Lower leg skin (tissue), 4 donors: ENCODE measurements at regions not wholly inside any gene's neighbourhood (a gene's known extent, or its start where the extent isn't known, plus 50 kb on each side); places are given as distances from the start of the nearest gene placed in this dataset.
A peak's percentile ranks its signal among the peaks of the same experiment; 100 is the strongest.

Experiments
- DNase-seq, 2 donors: peaks; one replicate each; pipeline ENCODE4 v3.0.0-alpha.2; 2019; ENCODE audit warnings: low spot score in 2 of 2
- H3K4me3 ChIP-seq: fragments of 200-600 bp; sonication (generic); 2 replicates; pipeline ENCODE4 v1.5.1; 2017; ENCODE audit warnings: mild to moderate bottlenecking, low read depth; ENCODE audit not compliant: poor library complexity, severe bottlenecking
- POLR2A ChIP-seq, 2 donors: fragments of 450-650 bp; IDR thresholded peaks; one replicate each; pipeline ENCODE4 v1.6.1; 2016 to 2017; ENCODE audit warnings: antibody characterized with exemption in 2 of 2, mild to moderate bottlenecking in 1 of 2, moderate library complexity in 1 of 2
- WGBS, 2 donors: methylation state at CpG; one replicate each; pipeline ENCODE4 v1.1.5; 2018; 5-methylcytosine and 5-hydroxymethylcytosine counted together
- intact Hi-C: fragments of 100-400 bp; cut with DNase I; formaldehyde crosslinking; loops from one replicate; pipeline ENCODE4 v1.15.0; 2023; ENCODE audit warnings: low total_unique reads
- TF ChIP-seq, protein P1 (sequence below), 3 donors: fragments of 450-650 bp; IDR thresholded peaks; one replicate each; pipeline ENCODE4 v1.5.1; 2016; ENCODE audit warnings: antibody characterized with exemption in 3 of 3, mild to moderate bottlenecking in 3 of 3, moderate library complexity in 2 of 3

DNA sequence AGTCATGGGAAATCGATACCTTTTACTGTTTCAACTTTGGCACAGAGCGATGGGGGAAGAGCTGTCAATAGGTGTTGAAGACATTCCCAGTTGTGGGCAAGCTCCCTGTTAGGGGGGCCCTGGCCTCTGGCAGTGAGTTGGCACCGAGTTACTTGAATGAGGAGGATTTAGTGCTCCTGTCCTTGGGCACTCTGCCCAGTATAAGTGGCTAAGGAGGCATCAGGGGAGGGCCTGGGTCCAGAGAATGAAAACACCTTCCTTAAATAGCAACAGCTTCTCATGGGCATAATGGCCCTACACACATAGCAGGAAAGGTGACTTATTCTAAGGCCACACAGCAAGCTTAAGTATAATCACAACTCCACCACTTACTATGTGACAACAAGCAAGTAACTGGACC, 664.4 kb downstream of the PTPRU start:
- no peak overlapping the region for H3K4me3 ChIP-seq
- 55 to 62% methylated on average over 3 of the region's 3 CpGs for WGBS, 2 donors
- DNase-seq: no peak
- intact Hi-C loops: no loop called here
- TF ChIP-seq, protein P1, sequence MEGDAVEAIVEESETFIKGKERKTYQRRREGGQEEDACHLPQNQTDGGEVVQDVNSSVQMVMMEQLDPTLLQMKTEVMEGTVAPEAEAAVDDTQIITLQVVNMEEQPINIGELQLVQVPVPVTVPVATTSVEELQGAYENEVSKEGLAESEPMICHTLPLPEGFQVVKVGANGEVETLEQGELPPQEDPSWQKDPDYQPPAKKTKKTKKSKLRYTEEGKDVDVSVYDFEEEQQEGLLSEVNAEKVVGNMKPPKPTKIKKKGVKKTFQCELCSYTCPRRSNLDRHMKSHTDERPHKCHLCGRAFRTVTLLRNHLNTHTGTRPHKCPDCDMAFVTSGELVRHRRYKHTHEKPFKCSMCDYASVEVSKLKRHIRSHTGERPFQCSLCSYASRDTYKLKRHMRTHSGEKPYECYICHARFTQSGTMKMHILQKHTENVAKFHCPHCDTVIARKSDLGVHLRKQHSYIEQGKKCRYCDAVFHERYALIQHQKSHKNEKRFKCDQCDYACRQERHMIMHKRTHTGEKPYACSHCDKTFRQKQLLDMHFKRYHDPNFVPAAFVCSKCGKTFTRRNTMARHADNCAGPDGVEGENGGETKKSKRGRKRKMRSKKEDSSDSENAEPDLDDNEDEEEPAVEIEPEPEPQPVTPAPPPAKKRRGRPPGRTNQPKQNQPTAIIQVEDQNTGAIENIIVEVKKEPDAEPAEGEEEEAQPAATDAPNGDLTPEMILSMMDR (IDR thresholded peaks at IDR 0.05): no peak

DNA sequence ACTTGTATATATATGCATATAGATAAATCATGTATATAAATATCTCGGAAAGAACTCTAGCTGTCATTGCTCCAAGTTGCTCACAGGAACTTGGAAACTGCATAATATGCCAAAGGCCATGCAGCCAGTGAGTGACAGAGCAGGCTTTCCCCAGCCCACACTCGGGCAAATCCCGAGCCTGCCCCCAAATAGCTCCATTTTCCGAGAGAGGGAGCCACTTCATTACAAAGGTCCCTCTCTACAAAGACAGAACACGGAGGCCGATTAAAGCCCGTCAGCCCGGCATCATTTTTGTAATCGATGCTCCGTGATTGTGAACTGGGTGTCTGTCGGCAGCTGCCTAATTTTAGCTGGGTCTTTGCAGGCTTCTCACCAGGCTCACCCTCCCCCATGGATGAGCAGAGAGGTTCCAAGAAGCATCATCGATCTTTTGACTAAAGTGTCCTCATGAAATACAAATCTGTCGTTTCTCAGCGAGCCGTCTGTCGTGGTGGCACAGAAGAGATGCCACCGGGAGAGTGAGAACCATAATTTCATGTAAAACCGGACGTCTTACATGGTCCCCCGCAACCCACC, 663.9 kb downstream of the PTPRU start:
- H3K4me3 ChIP-seq: no peak overlapping the region
- TF ChIP-seq, protein P1 (IDR thresholded peaks at IDR 0.05): no peak
- TF ChIP-seq POLR2A (IDR thresholded peaks at IDR 0.05): no peak
- no peak for DNase-seq
- intact Hi-C loops: no loop called here
- WGBS, 2 donors: 61 to 63% methylated on average over 20 of the region's 20 CpGs

DNA sequence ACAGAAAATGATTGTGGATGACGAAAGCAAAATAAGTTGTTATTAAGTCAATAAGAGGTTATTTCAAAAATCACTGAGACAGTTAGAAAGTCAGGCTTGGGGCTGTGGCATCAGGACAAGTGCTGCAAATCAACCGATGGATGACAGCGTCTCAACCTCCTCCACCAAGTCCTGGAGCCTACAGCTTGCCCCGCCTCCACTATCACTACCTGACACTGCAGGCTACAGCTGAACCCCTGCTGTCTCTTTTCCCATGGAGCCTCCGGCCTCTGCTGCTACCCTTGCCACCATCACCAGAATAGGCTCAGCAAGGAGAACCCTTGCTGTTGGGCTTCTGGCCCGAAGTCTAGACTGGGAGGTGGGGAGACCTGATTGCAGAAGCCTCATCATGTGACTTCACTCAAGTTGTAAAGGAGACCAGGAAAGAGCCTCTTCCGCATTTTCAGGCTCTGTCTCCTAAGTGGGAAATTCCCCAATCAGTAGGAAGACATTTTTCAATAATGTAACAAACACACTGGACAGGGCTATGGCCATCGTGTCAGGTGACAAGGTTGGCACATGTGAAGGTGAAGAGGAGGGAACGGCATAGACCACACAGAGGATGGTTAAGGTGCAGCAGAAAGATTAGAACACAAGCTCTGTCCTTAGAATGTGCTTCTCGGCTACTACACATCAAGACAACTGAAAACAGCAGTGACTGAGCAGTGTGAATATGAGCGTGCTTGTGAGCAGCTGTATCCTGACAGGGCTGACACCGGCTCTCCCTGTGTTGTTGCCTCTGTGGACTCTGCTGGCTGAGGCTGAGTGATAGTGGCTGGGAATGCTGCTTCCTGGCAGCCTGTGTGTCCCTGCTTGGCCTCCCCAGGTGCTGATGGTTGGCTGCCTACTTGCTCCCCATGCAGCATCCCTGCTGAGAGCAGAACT, 660.7 kb downstream of the PTPRU start:
- DNase-seq: peak in 1 of 2 donors; percentile 60
- intact Hi-C loops: no loop called here
- TF ChIP-seq, protein P1 (IDR thresholded peaks at IDR 0.05): no peak
- TF ChIP-seq POLR2A (IDR thresholded peaks at IDR 0.05): no peak
- no peak overlapping the region for H3K4me3 ChIP-seq
- 45 to 50% methylated on average over 11 to 12 of the region's 12 CpGs for WGBS, 2 donors

- WGBS, 2 donors: 79 to 88% methylated on average over 3 of the region's 3 CpGs
- intact Hi-C loops: no loop called here
- DNase-seq: peak in 1 of 2 donors; percentile 29
- TF ChIP-seq, protein P1 (IDR thresholded peaks at IDR 0.05): no peak
- TF ChIP-seq POLR2A (IDR thresholded peaks at IDR 0.05): no peak
- H3K4me3 ChIP-seq: no peak overlapping the region
These were observed 660.0 kb downstream of the PTPRU start for GRCh38 chr1:29896300-29896699.

- 73 to 74% methylated on average over 4 of the region's 4 CpGs for WGBS, 2 donors
- no peak for TF ChIP-seq POLR2A (IDR thresholded peaks at IDR 0.05)
- TF ChIP-seq, protein P1 (IDR thresholded peaks at IDR 0.05): no peak
- H3K4me3 ChIP-seq: no peak overlapping the region
- intact Hi-C loops: no loop called here
- peak in 1 of 2 donors; percentile 63 for DNase-seq
These were observed 658.9 kb downstream of the PTPRU start for GRCh38 chr1:29895201-29895600.
